Astrocyte (in vitro differentiated cells and primary cell): ENCODE measurements at regions not wholly inside any gene's neighbourhood (a gene's known extent, or its start where the extent isn't known, plus 50 kb on each side); places are given as distances from the start of the nearest gene placed in this dataset.

Experiments used
- DNase-seq: peaks from one replicate; pipeline ENCODE4 v3.0.0-alpha.2; 2010; ENCODE audit warnings: low read depth
- FAIRE-seq: peaks from 2 replicates; lab custom pipeline; 2011; peaks lifted over from hg19 to GRCh38; lab: Jason Lieb, UNC
- H2AFZ ChIP-seq: 2 replicates; pipeline ENCODE4 v1.6.0; 2012; ENCODE audit warnings: low read depth, low read length, inconsistent platforms
- H3K27ac ChIP-seq: 2 replicates; pipeline ENCODE4 v1.5.1; 2011; ENCODE audit warnings: low read depth, low read length, inconsistent platforms
- H3K27me3 ChIP-seq: 2 replicates; pipeline ENCODE4 v1.6.0; 2011; ENCODE audit warnings: low read length, inconsistent platforms; ENCODE audit not compliant: insufficient read depth
- H3K36me3 ChIP-seq: 2 replicates; pipeline ENCODE4 v1.5.1; 2011; ENCODE audit warnings: low read length, inconsistent platforms; ENCODE audit not compliant: insufficient read depth
- H3K4me1 ChIP-seq: 2 replicates; pipeline ENCODE4 v1.5.1; 2011; ENCODE audit warnings: low read length, inconsistent platforms; ENCODE audit not compliant: insufficient read depth
- H3K4me2 ChIP-seq: 2 replicates; pipeline ENCODE4 v1.6.0; 2012; ENCODE audit warnings: low read length, inconsistent platforms
- H3K4me3 ChIP-seq: 2 replicates; pipeline ENCODE4 v1.5.1; 2011; ENCODE audit warnings: low read depth, mild to moderate bottlenecking, low read length, inconsistent platforms; ENCODE audit not compliant: insufficient read depth
- H3K79me2 ChIP-seq: 2 replicates; pipeline ENCODE4 v1.6.0; 2012; ENCODE audit warnings: mild to moderate bottlenecking, low read length, inconsistent platforms; ENCODE audit not compliant: insufficient read depth
- H3K9ac ChIP-seq: 2 replicates; pipeline ENCODE4 v1.6.0; 2012; ENCODE audit warnings: mild to moderate bottlenecking, low read length, inconsistent platforms
- H3K9me3 ChIP-seq: 2 replicates; pipeline ENCODE4 v1.5.1; 2012; ENCODE audit warnings: low read depth, mild to moderate bottlenecking, low read length, inconsistent platforms; ENCODE audit not compliant: insufficient read depth
- H4K20me1 ChIP-seq: 2 replicates; pipeline ENCODE4 v1.6.0; 2012; ENCODE audit warnings: low read length, inconsistent platforms; ENCODE audit not compliant: insufficient read depth
- H3K27ac Mint-ChIP-seq: one replicate; pipeline ENCODE4 v1.8.0; 2021; ENCODE audit warnings: mild to moderate bottlenecking, mixed read lengths; ENCODE audit not compliant: unreplicated experiment
- H3K27me3 Mint-ChIP-seq: one replicate; pipeline ENCODE4 v1.8.0; 2021; ENCODE audit warnings: low read depth, mixed read lengths; ENCODE audit not compliant: unreplicated experiment
- H3K36me3 Mint-ChIP-seq: one replicate; pipeline ENCODE4 v1.8.0; 2021; ENCODE audit warnings: low read depth, mixed read lengths; ENCODE audit not compliant: unreplicated experiment
- H3K4me1 Mint-ChIP-seq: one replicate; pipeline ENCODE4 v1.8.0; 2021; ENCODE audit warnings: low read depth, mixed read lengths; ENCODE audit not compliant: unreplicated experiment
- H3K4me3 Mint-ChIP-seq: one replicate; pipeline ENCODE4 v1.8.0; 2021; ENCODE audit warnings: mild to moderate bottlenecking, moderate library complexity, mixed read lengths; ENCODE audit not compliant: unreplicated experiment
- H3K9me3 Mint-ChIP-seq: one replicate; pipeline ENCODE4 v1.8.0; 2021; ENCODE audit warnings: mild to moderate bottlenecking, mixed read lengths; ENCODE audit not compliant: unreplicated experiment
- EZH2 ChIP-seq: IDR thresholded peaks from 2 replicates; pipeline ENCODE4 v1.6.1; 2012; ENCODE audit warnings: mild to moderate bottlenecking, low read length, inconsistent platforms; ENCODE audit not compliant: insufficient read depth
- TF ChIP-seq, protein P1 (sequence below): IDR thresholded peaks from 2 replicates; pipeline ENCODE4 v1.5.1; 2011; ENCODE audit warnings: low read depth, mild to moderate bottlenecking, inconsistent platforms, low read length, moderate library complexity; ENCODE audit not compliant: insufficient read depth

DNA sequence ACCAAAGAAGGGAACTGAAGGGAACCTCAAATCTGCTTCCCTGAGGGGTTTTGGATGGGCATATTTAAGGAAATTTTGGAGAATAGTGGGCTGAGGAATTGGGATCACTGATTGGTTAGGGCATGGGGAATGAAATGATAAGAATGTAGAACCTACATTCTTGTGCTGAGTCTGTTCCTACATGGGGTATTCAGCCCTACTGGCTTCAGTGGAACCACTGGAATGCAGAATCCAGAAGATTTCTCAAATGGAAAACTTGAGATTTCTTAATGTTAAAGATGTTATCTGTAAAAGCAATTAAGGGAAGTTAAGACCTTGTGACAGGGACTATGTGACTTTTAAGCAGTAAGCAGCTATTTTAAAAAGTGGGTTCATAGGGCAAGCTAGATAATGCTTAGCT lies 1062.4 kb downstream of the AGBL1 start:
- H3K27me3 Mint-ChIP-seq = no peaks in the 10 kb centered on the region
- Histone ChIP-seq H3K4me3 (no peak overlapping the region), H3K4me2 (no peak overlapping the region), H3K27me3 (no peaks in the 10 kb centered on the region), H3K79me2 (no peaks in the 10 kb centered on the region), H3K27ac (no peak overlapping the region), H3K36me3 (no peaks in the 10 kb centered on the region), H3K9ac (no peak overlapping the region), H4K20me1 (no peaks in the 10 kb centered on the region), H3K4me1 (peaks cover 8% of the 10 kb centered on the region), H3K9me3 (no peaks in the 10 kb centered on the region), H2AFZ (no peak overlapping the region)
- H3K27ac Mint-ChIP-seq = peak overlapping the region; percentile 19
- peaks cover 26% of the 10 kb centered on the region for H3K4me1 Mint-ChIP-seq
- DNase-seq (peak; percentile 53), FAIRE-seq (no peak)
- no peaks in the 10 kb centered on the region for H3K36me3 Mint-ChIP-seq
- no peak overlapping the region for H3K4me3 Mint-ChIP-seq
- peaks cover 3% of the 10 kb centered on the region for H3K9me3 Mint-ChIP-seq
- TF ChIP-seq, protein P1, sequence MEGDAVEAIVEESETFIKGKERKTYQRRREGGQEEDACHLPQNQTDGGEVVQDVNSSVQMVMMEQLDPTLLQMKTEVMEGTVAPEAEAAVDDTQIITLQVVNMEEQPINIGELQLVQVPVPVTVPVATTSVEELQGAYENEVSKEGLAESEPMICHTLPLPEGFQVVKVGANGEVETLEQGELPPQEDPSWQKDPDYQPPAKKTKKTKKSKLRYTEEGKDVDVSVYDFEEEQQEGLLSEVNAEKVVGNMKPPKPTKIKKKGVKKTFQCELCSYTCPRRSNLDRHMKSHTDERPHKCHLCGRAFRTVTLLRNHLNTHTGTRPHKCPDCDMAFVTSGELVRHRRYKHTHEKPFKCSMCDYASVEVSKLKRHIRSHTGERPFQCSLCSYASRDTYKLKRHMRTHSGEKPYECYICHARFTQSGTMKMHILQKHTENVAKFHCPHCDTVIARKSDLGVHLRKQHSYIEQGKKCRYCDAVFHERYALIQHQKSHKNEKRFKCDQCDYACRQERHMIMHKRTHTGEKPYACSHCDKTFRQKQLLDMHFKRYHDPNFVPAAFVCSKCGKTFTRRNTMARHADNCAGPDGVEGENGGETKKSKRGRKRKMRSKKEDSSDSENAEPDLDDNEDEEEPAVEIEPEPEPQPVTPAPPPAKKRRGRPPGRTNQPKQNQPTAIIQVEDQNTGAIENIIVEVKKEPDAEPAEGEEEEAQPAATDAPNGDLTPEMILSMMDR = no peak

DNA sequence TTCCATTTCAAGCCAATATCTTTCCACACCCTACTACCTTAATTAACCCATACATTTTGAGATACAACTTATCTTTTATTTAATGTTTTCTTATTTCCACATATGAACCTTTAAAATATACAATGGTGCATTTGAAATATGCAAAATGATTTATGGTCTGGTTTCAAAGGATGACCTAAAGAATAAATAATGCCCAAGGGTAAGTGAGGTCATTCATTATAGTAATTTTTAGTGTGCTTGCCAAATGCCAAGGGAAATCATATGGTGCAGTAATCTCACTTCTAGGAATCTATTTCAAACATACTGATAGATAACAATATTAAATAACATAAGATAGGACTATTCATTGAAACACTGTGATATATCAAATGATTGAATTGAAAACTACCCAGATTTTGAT lies 1055.4 kb downstream of the AGBL1 start:
- H2AFZ ChIP-seq = no peak overlapping the region
- Mint-ChIP-seq H3K27me3 (peaks cover 2% of the 10 kb centered on the region), H3K9me3 (peaks cover 3% of the 10 kb centered on the region), H3K4me3 (no peak overlapping the region), H3K4me1 (peaks cover under 1% of the 10 kb centered on the region), H3K36me3 (no peaks in the 10 kb centered on the region), H3K27ac (no peak overlapping the region)
- DNase-seq (no peak), FAIRE-seq (no peak)
- no peak overlapping the region for H3K9ac ChIP-seq
- H3K79me2 ChIP-seq = no peaks in the 10 kb centered on the region
- no peaks in the 10 kb centered on the region for H3K27me3 ChIP-seq
- H3K9me3 ChIP-seq = no peaks in the 10 kb centered on the region
- H3K4me3 ChIP-seq = no peak overlapping the region
- no peaks in the 10 kb centered on the region for H4K20me1 ChIP-seq
- no peaks in the 10 kb centered on the region for H3K4me1 ChIP-seq
- TF ChIP-seq, protein P1 = no peak
- TF ChIP-seq EZH2 = no peak
- H3K4me2 ChIP-seq = no peak overlapping the region
- H3K36me3 ChIP-seq = no peaks in the 10 kb centered on the region
- no peak overlapping the region for H3K27ac ChIP-seq

DNA sequence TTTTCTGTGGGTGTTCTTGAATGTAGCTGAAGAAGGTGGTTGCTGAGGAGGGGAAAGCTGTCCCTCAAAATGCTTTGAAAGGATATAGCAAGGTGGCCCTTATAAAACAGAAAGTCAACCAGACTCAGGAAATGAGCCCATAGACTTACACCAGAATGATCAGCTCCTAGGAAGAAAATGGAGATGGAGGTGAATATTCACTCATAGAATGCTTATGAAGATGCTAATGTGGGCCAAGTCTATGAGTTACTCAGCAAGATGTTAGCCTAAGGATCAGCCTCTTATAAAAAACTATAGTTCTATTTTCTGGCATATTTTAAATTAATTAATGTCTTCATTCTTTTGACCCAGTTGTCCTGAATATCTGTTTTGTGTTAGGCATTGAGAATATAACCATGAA lies 1054.0 kb downstream of the AGBL1 start:
- no peak overlapping the region for H3K27ac ChIP-seq
- Mint-ChIP-seq H3K27ac (no peak overlapping the region), H3K4me1 (peaks cover 2% of the 10 kb centered on the region), H3K9me3 (peaks cover 3% of the 10 kb centered on the region), H3K27me3 (peaks cover 2% of the 10 kb centered on the region), H3K36me3 (no peaks in the 10 kb centered on the region), H3K4me3 (no peak overlapping the region)
- TF ChIP-seq EZH2 = no peak
- TF ChIP-seq, protein P1 = no peak
- no peak overlapping the region for H3K4me3 ChIP-seq
- no peaks in the 10 kb centered on the region for H3K79me2 ChIP-seq
- H2AFZ ChIP-seq = no peak overlapping the region
- H3K9ac ChIP-seq = no peak overlapping the region
- H3K4me2 ChIP-seq = no peak overlapping the region
- no peaks in the 10 kb centered on the region for H3K9me3 ChIP-seq
- DNase-seq = no peak
- no peak for FAIRE-seq
- H4K20me1 ChIP-seq = no peaks in the 10 kb centered on the region
- H3K36me3 ChIP-seq = no peaks in the 10 kb centered on the region
- no peaks in the 10 kb centered on the region for H3K27me3 ChIP-seq
- H3K4me1 ChIP-seq = no peaks in the 10 kb centered on the region
